ENCODE measurements at regions not wholly inside any gene's neighbourhood (a gene's known extent, or its start where the extent isn't known, plus 50 kb on each side); places are given as distances from the start of the nearest gene placed in this dataset.

DNA sequence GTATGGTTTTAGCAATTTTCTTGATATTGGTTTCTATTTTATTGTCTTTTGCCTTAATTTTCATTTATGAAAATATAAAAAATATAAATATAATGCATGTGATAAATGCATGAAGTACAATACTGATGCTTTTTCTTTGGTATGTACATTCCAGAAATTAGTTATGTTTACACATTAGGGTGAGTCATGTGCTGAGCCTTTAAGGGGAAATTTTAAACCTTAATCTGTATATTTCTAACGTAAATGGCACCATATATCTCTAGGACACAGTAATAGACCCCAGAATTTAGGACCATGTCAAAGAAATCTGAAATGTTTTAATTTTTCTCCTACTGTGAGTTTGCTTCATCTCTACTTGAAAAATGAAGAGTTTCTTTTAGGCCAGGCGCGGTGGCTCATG, 117.8 kb upstream of the SPRY1 start:
- Histone ChIP-seq H3K27ac (ENCODE audit: low read depth, low read length) (no peak overlapping the region), H3K4me3 (ENCODE audit: low read length) (no peak overlapping the region), H3K4me1 (ENCODE audit: insufficient read depth, low read length) (no peaks in the 10 kb centered on the region), H3K27me3 (ENCODE audit: insufficient read depth, low read length, poor library complexity, severe bottlenecking) (no peaks in the 10 kb centered on the region), H3K9me3 (ENCODE audit: low read length) (no peaks in the 10 kb centered on the region), H3K36me3 (ENCODE audit: insufficient read depth, low read length) (no peaks in the 10 kb centered on the region)
- Mint-ChIP-seq H3K27ac (no peak overlapping the region), H3K4me3 (no peak overlapping the region), H3K36me3 (peaks cover 3 to 41% (median 18%) of the 10 kb centered on the region in 3 donors), H3K27me3 (no peaks in the 10 kb centered on the region), H3K4me1 (no peaks in the 10 kb centered on the region), H3K9me3 (peaks cover 0 to 11% (median 0%) of the 10 kb centered on the region in 5 donors)
- CTCF ChIA-PET = no interaction called here
- no peak for DNase-seq
- POLR2A ChIA-PET = no interaction called here

DNA sequence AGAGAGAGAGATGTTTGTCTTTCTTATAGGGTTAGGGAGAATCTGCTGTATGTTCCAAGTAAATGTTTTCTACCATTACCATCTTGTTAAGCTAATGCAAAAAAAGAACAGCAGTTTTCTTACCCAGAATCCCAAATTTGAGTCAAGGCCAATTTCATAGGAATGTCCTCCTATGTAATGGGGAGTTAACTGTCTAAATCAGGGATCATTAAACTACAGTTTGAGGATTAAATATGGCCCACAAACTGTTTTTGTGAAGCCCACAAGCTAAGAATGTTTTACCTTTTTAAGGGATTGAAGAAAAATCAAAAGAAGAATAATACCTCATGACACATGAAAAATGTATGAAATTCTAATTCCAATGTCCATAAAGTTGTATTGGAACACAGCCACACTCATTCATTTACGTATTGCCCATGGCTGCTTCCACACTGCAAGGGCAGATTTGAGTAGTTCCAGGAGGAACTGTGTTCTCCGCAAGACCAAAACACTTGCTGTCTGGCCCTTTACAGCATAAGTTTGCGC, 113.2 kb upstream of the SPRY1 start:
- peak overlapping the region in 1 of 8 donors; percentile 10 for H3K27ac Mint-ChIP-seq
- no peaks in the 10 kb centered on the region for H3K4me1 ChIP-seq (ENCODE audit: insufficient read depth, low read length)
- no peak overlapping the region for H3K4me3 ChIP-seq (ENCODE audit: low read length)
- H3K36me3 Mint-ChIP-seq = peaks cover 12 to 26% (median 23%) of the 10 kb centered on the region in 3 donors
- H3K36me3 ChIP-seq (ENCODE audit: insufficient read depth, low read length) = no peaks in the 10 kb centered on the region
- H3K9me3 ChIP-seq (ENCODE audit: low read length) = no peaks in the 10 kb centered on the region
- ChIA-PET POLR2A (no interaction called here), CTCF (no interaction called here)
- no peak for DNase-seq
- no peaks in the 10 kb centered on the region for H3K27me3 ChIP-seq (ENCODE audit: insufficient read depth, low read length, poor library complexity, severe bottlenecking)
- H3K4me3 Mint-ChIP-seq = no peak overlapping the region
- H3K4me1 Mint-ChIP-seq = peaks cover 8 to 9% (median 8%) of the 10 kb centered on the region in 3 donors
- no peak overlapping the region for H3K27ac ChIP-seq (ENCODE audit: low read depth, low read length)
- no peaks in the 10 kb centered on the region for H3K27me3 Mint-ChIP-seq
- H3K9me3 Mint-ChIP-seq = peaks cover 0 to 10% (median 0%) of the 10 kb centered on the region in 5 donors

DNA sequence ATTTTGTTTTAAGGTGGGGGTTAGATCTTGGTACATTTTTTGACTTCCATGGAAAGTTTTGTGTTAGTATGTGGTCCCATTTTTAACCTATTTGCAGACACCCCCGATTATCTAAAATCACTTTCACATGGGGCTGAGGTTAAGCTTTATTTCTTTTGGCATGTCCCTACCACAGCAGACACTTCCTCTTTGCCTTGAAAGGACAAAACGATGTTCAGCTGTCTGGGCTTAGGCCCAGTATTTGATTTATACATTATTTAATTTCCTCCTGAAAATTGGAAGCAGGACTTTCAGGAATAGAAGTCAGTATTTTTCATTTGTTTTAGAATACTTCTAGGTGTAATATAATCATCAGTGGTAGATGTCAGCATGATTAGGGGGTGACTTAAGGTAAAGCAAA, 112.4 kb upstream of the SPRY1 start:
- H3K36me3 ChIP-seq (ENCODE audit: insufficient read depth, low read length) = no peaks in the 10 kb centered on the region
- ChIA-PET CTCF (no interaction called here), POLR2A (no interaction called here)
- no peak overlapping the region for H3K4me3 Mint-ChIP-seq
- no peak for DNase-seq
- H3K27me3 Mint-ChIP-seq = no peaks in the 10 kb centered on the region
- H3K9me3 Mint-ChIP-seq = peaks cover 0 to 17% (median 2%) of the 10 kb centered on the region in 5 donors
- no peaks in the 10 kb centered on the region for H3K27me3 ChIP-seq (ENCODE audit: insufficient read depth, low read length, poor library complexity, severe bottlenecking)
- H3K36me3 Mint-ChIP-seq = peaks cover 14 to 32% (median 28%) of the 10 kb centered on the region in 3 donors
- H3K9me3 ChIP-seq (ENCODE audit: low read length) = no peaks in the 10 kb centered on the region
- no peak overlapping the region for H3K27ac ChIP-seq (ENCODE audit: low read depth, low read length)
- no peak overlapping the region for H3K27ac Mint-ChIP-seq
- H3K4me3 ChIP-seq (ENCODE audit: low read length) = no peak overlapping the region
- no peaks in the 10 kb centered on the region for H3K4me1 ChIP-seq (ENCODE audit: insufficient read depth, low read length)
- peaks cover 13 to 16% (median 14%) of the 10 kb centered on the region in 3 donors for H3K4me1 Mint-ChIP-seq

DNA sequence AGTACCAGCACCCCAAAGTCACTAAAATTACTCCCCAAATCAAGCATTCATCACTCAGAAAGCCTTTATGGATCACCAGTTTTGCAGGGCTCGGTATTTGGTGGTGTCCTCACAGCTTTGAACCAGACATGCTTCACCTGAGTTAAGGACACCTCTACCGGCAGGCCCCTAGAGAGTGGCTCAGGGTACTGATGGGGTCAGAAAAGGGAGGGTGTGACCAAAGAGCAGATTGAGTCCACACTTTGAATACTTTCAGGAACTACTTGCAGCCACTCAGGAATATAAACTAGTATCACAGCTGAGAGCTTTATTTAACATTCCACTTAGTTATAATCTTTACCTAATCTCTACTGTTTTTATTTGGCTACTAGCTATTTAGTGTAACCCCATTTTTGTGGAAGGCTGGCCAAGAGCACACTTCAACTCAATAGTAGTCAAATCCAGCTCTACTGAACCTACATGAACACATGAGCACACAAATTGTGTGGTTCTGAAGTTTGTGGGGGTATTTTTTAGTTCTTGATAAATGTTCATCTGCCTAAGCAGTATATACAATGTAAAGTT, 109.6 kb upstream of the SPRY1 start:
- H3K36me3 Mint-ChIP-seq = peaks cover 31 to 60% (median 56%) of the 10 kb centered on the region in 3 donors
- Histone ChIP-seq H3K36me3 (ENCODE audit: insufficient read depth, low read length) (no peaks in the 10 kb centered on the region), H3K9me3 (ENCODE audit: low read length) (peaks cover 8% of the 10 kb centered on the region), H3K4me3 (ENCODE audit: low read length) (no peak overlapping the region), H3K27ac (ENCODE audit: low read depth, low read length) (no peak overlapping the region), H3K4me1 (ENCODE audit: insufficient read depth, low read length) (no peaks in the 10 kb centered on the region), H3K27me3 (ENCODE audit: insufficient read depth, low read length, poor library complexity, severe bottlenecking) (no peaks in the 10 kb centered on the region)
- no peak overlapping the region for H3K27ac Mint-ChIP-seq
- H3K27me3 Mint-ChIP-seq = no peaks in the 10 kb centered on the region
- DNase-seq = no peak
- no peak overlapping the region for H3K4me3 Mint-ChIP-seq
- peaks cover 18 to 46% (median 31%) of the 10 kb centered on the region in 5 donors for H3K9me3 Mint-ChIP-seq
- peaks cover 17 to 22% (median 18%) of the 10 kb centered on the region in 3 donors for H3K4me1 Mint-ChIP-seq
- POLR2A ChIA-PET = no interaction called here
- CTCF ChIA-PET = no interaction called here

DNA sequence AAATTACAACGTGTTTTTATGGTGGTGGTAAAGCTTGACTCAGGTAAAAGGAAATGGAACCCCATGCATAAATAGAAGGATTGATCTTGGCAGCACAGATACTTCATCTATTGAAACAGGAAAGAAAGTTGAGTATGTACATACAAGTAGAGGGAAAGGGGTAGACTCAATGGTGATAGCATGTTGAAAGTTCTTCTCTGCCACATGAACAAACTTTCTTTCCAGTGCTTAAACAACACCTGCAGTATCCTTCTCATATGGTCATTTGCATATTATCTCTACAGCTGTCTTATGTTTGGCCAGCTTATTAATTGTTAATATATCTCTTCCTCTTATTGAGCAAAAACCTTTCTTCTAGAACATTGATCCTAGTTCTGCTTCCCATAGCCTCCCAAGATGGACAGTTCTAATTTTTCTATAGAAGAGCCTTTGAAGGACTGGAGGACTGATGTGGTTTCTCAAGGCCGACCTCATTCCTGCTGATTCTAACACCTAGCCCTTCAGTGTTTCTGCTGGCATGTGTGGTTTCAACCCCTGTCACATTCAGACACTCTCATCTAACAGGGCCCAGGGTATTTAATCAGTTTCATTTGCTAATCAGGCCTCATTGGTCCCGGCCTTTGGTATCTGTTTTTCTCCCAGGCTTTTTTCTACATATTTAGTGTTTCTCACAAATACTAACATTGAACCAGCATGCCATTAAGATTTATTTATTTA, 108.1 kb upstream of the SPRY1 start:
- peak in 1 of 5 donors; percentile 1 for DNase-seq
- no peak overlapping the region for H3K27ac ChIP-seq (ENCODE audit: low read depth, low read length)
- Mint-ChIP-seq H3K36me3 (peaks cover 33 to 69% (median 64%) of the 10 kb centered on the region in 3 donors), H3K4me3 (no peak overlapping the region), H3K27ac (peak overlapping the region in 1 of 8 donors; percentile 18), H3K9me3 (peaks cover 21 to 49% (median 36%) of the 10 kb centered on the region in 5 donors), H3K4me1 (peaks cover 17 to 22% (median 18%) of the 10 kb centered on the region in 3 donors), H3K27me3 (no peaks in the 10 kb centered on the region)
- no peaks in the 10 kb centered on the region for H3K4me1 ChIP-seq (ENCODE audit: insufficient read depth, low read length)
- POLR2A ChIA-PET = no interaction called here
- CTCF ChIA-PET = no interaction called here
- H3K36me3 ChIP-seq (ENCODE audit: insufficient read depth, low read length) = no peaks in the 10 kb centered on the region
- no peak overlapping the region for H3K4me3 ChIP-seq (ENCODE audit: low read length)
- peaks cover 8% of the 10 kb centered on the region for H3K9me3 ChIP-seq (ENCODE audit: low read length)
- H3K27me3 ChIP-seq (ENCODE audit: insufficient read depth, low read length, poor library complexity, severe bottlenecking) = no peaks in the 10 kb centered on the region

DNA sequence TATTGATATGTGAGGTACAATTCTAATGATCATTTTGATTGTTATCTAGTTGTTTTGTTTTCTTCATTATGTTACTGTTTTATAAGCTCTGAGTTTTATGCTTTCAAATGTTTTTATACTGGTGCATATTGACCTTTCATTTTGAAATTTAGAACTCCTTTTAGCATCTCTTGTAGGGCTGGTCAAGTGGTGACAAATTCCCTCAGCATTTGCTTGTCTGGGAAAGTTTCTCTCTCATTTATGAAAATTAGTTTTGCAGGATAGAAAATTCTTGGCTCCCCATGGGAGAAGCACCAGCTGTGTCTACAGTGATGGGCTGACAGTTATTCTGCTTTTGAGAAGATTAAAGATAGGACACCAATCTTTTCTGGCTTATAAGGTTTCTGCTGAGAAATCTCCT, 105.3 kb upstream of the SPRY1 start:
- Histone ChIP-seq H3K4me3 (ENCODE audit: low read length) (no peak overlapping the region), H3K27me3 (ENCODE audit: insufficient read depth, low read length, poor library complexity, severe bottlenecking) (no peaks in the 10 kb centered on the region), H3K9me3 (ENCODE audit: low read length) (peaks cover 8% of the 10 kb centered on the region), H3K4me1 (ENCODE audit: insufficient read depth, low read length) (no peaks in the 10 kb centered on the region), H3K27ac (ENCODE audit: low read depth, low read length) (no peak overlapping the region), H3K36me3 (ENCODE audit: insufficient read depth, low read length) (no peaks in the 10 kb centered on the region)
- no peak overlapping the region for H3K27ac Mint-ChIP-seq
- POLR2A ChIA-PET = no interaction called here
- CTCF ChIA-PET = interaction anchor here (1.3 kb wide), 1 partner anchor 13 kb away, joined by 3 read pairs; no protein-coding TSS in a partner anchor
- no peak overlapping the region for H3K4me3 Mint-ChIP-seq
- H3K36me3 Mint-ChIP-seq = peaks cover 28 to 77% (median 68%) of the 10 kb centered on the region in 3 donors
- H3K27me3 Mint-ChIP-seq = no peaks in the 10 kb centered on the region
- no peak for DNase-seq
- peaks cover 17 to 22% (median 18%) of the 10 kb centered on the region in 3 donors for H3K4me1 Mint-ChIP-seq
- peaks cover 21 to 49% (median 36%) of the 10 kb centered on the region in 5 donors for H3K9me3 Mint-ChIP-seq

DNA sequence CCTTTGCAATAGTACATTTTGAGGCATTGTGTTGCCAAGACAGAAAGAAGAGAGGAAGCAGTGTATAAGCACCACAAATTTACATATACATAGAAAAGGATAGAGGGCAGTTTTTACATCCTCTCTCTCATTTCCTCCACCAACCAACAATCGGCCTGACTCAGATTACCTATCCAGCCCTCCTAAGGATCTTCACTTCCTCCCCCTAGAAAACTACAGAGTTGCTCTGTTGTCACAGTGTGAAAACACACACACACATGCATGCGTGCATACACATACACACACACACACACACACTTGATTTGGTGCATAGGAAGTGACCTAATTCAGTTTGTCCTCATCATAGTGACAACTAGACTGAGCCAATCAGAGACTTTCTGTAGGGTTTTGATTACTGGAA, 98.8 kb upstream of the SPRY1 start:
- no peaks in the 10 kb centered on the region for H3K4me1 ChIP-seq (ENCODE audit: insufficient read depth, low read length)
- no peak for DNase-seq
- peaks cover 0 to 8% (median 1%) of the 10 kb centered on the region in 5 donors for H3K9me3 Mint-ChIP-seq
- no peak overlapping the region for H3K27ac ChIP-seq (ENCODE audit: low read depth, low read length)
- H3K4me3 ChIP-seq (ENCODE audit: low read length) = no peak overlapping the region
- H3K27me3 ChIP-seq (ENCODE audit: insufficient read depth, low read length, poor library complexity, severe bottlenecking) = no peaks in the 10 kb centered on the region
- CTCF ChIA-PET = no interaction called here
- peaks cover 3 to 41% (median 15%) of the 10 kb centered on the region in 3 donors for H3K36me3 Mint-ChIP-seq
- POLR2A ChIA-PET = no interaction called here
- no peaks in the 10 kb centered on the region for H3K27me3 Mint-ChIP-seq
- no peaks in the 10 kb centered on the region for H3K9me3 ChIP-seq (ENCODE audit: low read length)
- peak overlapping the region in 1 of 8 donors; percentile 31 for H3K27ac Mint-ChIP-seq
- peak overlapping the region in 1 of 7 donors; percentile 10 for H3K4me3 Mint-ChIP-seq
- no peaks in the 10 kb centered on the region for H3K36me3 ChIP-seq (ENCODE audit: insufficient read depth, low read length)
- peaks cover 18 to 28% (median 28%) of the 10 kb centered on the region in 3 donors for H3K4me1 Mint-ChIP-seq

DNA sequence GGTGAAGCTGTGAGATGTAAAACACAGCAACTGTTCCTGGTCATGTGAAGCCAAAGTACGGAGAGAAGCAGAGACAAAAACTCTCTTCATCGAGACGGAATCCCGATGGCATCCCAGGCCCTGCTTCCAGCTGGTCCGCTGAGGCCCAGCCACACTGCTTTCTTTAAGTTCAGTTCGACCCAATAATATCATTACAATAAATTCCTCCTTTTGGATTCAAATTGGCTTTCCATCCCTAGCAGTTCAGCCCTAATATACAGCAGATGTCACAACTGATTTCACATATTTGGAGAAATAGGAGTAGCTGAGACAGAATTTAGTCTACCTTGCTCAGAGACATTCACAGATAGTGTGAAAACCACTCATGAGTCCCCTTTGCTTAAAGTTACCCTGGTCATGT, 98.3 kb upstream of the SPRY1 start:
- peak overlapping the region in 1 of 7 donors; percentile 10 for H3K4me3 Mint-ChIP-seq
- peak overlapping the region in 1 of 8 donors; percentile 31 for H3K27ac Mint-ChIP-seq
- H3K4me1 ChIP-seq (ENCODE audit: insufficient read depth, low read length) = no peaks in the 10 kb centered on the region
- CTCF ChIA-PET = no interaction called here
- no peaks in the 10 kb centered on the region for H3K36me3 ChIP-seq (ENCODE audit: insufficient read depth, low read length)
- peaks cover 18 to 28% (median 28%) of the 10 kb centered on the region in 3 donors for H3K4me1 Mint-ChIP-seq
- peaks cover 3 to 41% (median 14%) of the 10 kb centered on the region in 3 donors for H3K36me3 Mint-ChIP-seq
- no peak overlapping the region for H3K27ac ChIP-seq (ENCODE audit: low read depth, low read length)
- no peak for DNase-seq
- no peaks in the 10 kb centered on the region for H3K27me3 ChIP-seq (ENCODE audit: insufficient read depth, low read length, poor library complexity, severe bottlenecking)
- POLR2A ChIA-PET = no interaction called here
- peaks cover 0 to 8% (median 1%) of the 10 kb centered on the region in 5 donors for H3K9me3 Mint-ChIP-seq
- no peaks in the 10 kb centered on the region for H3K9me3 ChIP-seq (ENCODE audit: low read length)
- H3K27me3 Mint-ChIP-seq = no peaks in the 10 kb centered on the region
- H3K4me3 ChIP-seq (ENCODE audit: low read length) = no peak overlapping the region

All from CD8-positive, alpha-beta memory T cell (primary cell).